Activated T-cell treated with anti-CD3 and anti-CD28 coated beads, Interleukin-2, amount 50 U/mL, for 48 hours (primary cell): ENCODE measurements at regions not wholly inside any gene's neighbourhood (a gene's known extent, or its start where the extent isn't known, plus 50 kb on each side); places are given as distances from the start of the nearest gene placed in this dataset.
"Not testable (repeated sequence)": the region's sequence is repeated elsewhere in the genome, so short reads cannot be mapped to it uniquely, and the experiment has no call there.

Source experiments
- DNase-seq, 2 experiments: peaks; one replicate each; pipeline ENCODE4 v3.0.0-alpha.2; 2020

DNA sequence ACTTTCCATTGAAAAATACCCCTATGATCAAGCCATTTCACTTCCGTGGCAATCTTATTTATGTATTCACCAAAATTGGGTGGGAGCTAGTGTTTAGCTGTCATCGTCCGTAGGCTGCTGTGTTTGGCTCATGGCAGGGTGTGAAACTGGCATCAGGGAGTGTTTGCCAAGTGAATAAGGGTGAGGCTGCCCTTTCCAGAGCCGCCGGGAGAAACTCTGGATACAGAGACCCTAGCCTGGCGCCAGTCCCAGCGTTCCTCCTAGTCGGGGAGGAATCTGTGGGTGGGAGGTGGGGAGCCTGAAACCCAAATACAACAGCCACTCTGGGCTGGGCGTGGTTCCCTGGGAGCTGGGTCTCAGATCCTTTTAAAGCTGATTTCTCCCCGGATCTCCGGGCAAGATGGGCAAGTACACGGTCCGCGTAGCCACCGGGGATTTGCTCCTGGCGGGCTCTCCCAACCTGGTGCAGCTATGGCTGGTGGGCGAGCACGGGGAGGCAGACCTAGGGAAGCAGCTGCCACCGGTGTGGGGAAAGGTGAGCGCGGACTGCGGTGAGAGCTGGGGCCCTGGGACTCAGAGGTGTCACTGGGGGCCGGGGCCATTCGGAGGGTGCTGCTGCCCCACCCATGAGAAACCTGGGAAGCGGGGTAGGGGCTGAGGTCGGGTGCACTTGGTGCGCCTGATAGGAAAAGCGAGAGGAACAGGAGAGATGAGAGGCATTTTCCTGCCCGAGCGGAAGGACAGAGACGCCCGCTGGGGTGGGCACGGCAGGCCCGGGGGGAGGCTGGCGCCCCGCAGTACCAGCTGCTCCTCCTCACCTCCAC, 62.1 kb upstream of the TEKT1 start:
- no peak for DNase-seq

DNA sequence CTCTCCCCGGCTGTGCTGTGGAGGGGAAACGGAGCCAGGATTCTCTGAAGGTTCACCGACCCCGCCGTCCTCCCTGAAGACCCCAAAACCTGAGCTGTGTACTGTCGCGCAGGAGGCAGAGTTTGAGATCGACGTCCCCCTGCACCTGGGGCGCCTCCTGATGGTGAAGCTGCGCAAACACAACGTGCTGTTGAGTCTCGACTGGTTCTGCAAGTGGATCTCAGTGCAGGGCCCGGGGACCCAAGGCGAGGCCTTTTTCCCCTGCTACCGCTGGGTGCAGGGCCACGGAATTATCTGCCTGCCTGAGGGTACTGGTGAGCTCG, 62.6 kb upstream of the TEKT1 start:
- DNase-seq: peak; percentile 50 to 60

DNA sequence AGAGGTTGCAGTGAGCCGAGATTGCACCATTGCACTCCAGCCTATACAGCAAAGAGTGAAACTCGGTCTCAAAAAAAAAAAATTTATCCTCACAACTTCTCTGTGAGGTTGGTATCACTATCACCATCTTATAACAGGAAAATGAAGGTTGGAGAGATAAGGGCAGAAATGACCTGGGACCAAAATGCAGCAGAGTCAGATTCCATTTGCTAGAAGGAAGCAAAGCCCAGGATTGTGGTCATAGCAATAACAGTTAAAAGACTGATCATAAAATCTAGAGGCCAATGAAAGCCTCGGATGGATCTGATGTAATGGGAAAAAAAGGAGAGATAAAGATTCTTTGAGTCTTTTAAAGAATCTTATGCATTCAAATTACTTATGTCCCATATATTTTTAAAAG, 69.6 kb upstream of the TEKT1 start:
- DNase-seq: no peak

DNA sequence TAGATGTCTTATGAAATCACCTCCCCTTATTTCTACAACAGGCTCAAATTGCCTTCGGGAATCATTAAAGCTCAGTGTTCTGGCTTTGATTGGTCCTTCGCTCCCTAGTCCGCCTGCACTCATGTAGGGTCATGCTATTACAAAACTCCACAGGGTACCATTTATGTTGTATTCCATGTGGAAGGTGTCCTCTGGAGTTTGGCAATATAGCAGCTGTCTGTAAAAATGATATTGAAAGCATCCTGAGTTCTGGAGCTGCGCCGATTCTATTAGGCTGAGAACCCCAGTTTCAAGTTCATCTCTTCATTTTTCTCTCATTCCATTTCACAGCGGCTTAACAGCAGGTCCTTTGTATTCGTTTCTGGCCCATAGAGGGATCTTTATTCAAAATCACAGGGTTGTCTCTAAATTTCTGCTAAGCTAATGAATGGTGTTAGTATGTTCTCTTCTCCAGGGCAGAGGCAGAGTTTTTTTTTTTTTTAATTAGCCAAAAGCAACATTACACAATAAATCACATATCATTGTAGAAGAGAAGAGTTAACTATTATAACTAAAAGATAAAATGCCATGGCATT, 71.9 kb upstream of the TEKT1 start:
- DNase-seq: no peak

DNA sequence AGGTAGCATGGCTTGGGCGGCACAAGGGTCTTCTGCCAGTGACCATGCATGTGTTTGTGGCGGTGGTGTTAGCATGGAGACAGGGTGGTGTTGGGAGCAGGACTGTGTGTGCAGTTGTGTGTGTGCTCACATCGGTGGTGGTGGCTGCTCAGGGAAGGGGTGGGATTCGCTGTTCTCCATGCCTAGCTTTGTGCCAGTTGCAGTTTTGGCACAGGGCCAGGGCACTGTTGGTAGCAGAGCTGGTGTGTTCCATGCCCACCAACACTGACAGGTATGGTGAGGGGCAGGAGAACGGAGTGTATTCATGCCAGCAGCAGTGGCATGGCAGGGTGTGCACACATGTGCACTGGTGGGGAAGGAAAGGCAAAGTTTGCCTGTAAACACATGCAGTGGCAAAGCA, 77.3 kb upstream of the TEKT1 start:
- DNase-seq: no peak

DNA sequence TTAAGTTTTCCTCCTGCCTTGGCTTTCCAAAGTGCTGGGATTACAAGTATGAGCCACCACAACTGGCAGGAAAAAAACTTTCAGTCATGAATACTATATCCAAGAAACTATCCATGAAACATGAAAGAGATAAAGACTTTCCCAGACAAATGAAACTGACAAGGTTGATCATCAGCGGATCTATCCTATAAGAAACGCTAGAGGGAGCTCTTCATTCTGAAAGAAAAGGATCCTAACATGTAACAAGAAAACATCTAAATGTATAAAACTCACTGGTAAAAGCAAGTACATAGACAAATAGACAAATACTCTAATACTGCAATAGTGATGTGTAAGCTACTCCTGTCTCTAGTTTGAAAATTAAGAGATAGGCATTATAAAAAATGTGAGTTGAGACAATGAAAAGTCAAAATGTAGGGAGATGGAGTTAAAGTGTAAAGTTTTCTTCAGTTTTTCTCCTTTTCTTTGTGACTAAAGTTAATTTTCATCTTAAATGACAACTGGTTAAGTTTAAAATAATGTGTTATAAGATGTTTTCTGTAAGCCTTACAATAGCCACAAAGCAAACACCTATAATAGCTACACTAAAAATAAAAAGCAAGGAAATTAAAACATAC, 79.6 kb upstream of the TEKT1 start:
- no peak for DNase-seq

DNA sequence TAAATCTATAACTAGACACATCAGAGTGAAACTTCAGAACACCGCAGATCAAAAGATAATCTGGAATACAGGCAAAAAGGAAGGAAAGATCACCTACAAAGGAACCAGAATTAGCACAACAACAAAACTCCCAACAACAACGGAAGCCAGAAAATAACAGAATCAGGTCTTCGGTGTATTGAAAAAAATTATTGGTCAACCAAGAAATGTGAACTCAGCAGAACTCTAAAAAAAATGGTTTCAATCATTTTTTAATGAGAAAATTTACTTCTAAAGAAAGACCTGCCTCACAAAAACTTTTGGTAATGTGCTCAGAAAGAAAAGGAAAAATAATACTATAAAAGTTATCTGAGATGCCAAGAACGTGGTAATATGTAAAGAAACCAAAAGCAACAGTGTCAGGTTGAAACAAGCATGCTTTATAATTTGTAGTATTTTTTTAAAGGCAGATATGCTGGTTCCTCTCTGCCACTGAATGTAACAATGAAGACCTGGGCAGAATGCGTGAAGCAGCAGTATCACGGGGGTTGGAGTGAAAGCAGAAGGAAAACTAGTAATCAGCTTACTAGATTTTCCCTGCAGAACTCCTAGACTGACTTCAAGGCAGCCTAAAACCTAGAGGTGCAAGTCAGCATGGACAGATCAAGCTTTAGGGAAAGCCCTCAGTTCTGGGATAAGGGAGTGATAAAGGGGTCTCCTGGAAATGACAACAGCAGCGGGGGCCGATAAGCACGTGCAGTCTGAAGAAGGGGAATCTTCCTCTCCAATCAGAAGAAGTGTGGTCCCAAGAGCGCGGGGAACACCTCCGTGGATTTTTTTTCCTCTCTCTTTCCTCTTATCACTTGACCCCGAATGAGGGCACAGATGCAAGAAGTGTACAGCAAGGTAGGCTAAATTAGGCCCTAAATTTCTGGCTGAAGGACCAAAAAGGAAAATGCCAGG, 80.9 kb upstream of the TEKT1 start:
- no peak for DNase-seq

DNA sequence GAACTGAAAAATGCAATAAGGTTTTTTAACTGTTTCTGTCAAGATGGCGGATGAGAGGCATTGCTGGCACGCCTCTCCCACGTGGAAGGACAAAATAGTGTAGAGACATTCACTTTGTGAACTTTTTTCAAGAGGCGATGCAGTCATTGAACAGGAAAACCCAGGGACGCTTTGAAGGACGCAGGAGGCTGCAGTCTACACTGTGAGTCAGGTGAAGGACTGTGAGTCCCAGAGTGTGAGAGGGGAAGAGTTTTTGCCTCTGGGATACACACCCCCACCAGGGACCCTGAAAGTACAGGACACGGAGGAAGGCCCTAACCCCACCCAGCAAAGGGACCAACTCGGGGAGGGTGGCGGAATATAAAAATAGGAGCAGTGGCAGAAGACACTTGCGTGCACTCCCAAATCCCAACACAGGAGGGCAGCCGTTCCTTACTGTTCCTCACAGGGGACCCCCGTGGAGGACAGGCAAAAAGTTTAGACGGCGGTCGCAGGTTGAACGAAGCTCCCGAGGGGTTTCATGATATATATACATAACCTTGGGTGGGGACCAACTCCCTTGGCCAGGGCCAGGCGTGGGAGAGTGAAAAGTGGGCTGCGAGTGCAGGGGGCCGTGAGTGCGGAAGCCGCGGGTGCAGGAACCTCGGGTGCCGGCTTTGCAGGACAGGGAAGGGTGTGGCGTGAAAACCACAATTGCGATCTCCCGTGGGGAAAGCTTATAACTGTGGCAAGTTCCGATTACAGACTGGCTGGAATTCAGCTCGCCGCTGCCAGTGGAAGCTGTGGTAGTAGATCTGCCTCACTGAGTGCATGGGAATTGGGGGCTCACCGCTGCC, 82.0 kb upstream of the ALOX12 start:
- peak; percentile 88 to 89 for DNase-seq

DNA sequence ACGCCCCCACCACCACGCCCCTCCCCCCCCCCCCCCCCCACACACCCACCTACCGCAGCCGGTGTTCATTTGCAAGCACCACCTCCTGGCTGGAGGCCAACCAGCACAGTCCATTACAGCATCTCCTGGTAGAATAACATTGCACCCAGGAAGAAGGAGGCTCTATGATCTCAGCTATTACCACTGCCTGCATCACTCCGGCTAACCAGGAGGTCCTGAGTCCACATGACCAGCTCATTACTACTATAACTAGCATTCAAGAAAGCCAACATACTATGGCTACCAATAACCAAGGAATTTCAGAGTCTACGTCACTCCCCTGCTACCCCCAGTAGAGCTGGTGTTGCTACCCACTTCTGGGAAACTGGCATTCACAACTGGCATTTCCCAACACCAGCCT, 81.1 kb upstream of the ALOX12 start:
- no peak for DNase-seq

DNA sequence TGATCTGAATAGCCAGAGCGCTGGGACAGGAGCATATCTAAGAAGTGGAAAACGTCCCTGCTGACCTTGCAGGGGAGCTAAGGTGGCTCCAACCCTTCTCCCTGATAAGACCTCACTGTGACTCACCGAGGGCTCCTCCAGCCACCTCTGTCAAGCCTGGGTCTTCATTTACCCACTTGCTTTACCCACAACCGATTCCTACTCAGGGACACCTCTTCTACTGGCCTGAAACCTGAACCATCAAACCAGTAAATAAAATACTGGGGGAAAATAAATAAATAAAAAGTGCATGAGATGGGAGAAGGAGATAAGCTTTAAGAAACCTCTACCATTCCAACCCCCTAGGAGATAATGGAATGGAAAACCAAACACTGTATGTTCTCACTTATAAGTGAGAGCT, 80.2 kb upstream of the ALOX12 start:
- no peak for DNase-seq

DNA sequence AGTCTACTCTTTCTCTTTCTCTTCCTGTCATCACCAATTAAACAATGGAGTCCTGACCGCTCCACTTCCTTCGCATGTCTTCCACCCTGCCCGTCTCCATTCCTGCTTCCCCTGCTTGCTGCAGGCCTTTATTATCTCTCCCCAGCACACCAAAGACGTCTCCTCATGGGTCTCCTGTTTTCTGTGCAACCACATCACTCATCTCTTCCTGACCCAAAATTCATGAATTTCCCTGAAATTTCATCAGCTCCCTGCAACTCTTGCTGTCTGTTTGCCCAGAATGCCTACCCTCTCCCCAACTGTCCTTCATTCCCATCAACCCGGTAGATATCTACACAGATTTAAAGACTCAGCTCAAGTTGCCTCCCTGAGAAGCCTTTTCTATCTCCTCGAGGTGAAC, 76.7 kb upstream of the ALOX12 start:
- no peak for DNase-seq

DNA sequence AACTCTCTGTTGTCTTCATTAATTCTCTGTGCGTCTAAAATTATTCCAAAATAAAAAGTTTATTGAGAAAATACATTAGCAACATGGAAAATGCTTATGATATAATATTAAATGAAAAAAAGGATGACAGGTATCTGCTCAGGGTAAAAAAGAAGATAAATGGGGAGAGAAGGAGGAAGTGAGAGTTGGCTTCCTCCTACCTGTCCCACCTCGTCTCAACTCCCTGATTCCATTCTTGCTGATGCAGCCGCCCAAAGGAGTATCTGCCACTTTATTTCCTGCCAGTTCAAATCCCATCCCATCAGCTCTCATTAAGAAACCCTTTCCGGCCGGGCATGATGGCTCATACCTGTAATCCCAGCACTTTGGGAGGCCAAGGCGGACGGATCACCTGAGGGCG, 72.5 kb upstream of the ALOX12 start:
- no peak for DNase-seq

DNA sequence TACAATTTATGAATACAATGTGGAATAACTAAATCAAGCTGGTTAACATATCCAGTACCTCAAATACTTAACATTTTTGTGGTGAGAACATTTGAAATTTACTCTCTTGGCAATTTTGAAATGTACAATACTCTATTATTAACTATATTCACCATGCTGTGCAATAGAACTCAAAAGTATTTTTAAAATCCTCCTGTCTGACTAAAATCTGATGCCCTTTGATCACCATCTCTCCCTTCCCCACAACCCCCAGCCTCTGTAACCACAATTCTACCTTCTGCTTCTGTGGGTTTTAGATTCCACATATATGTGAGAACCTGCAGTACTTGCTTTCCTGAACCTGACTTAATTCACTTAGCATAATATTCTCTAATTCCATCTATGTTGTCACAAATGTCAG, 71.6 kb upstream of the ALOX12 start:
- DNase-seq: no peak

DNA sequence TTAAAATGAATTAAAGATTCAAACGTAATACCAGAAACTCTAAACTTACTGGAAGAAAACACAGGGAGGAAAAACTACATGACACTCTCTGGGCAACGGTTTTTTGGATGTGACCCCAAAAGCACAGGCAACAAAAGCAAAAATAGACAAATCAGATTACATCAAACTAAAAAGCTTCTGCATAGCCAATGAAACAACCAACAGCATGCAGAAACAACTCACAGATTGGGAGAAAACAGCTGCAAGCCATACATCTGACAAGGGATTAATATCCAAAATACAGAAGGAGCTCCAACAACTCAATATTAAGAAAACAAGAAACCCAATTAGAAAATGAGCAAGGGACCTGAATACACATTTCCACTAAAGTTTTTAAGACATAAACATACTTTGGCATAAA, 69.2 kb upstream of the ALOX12 start:
- no peak for DNase-seq

DNA sequence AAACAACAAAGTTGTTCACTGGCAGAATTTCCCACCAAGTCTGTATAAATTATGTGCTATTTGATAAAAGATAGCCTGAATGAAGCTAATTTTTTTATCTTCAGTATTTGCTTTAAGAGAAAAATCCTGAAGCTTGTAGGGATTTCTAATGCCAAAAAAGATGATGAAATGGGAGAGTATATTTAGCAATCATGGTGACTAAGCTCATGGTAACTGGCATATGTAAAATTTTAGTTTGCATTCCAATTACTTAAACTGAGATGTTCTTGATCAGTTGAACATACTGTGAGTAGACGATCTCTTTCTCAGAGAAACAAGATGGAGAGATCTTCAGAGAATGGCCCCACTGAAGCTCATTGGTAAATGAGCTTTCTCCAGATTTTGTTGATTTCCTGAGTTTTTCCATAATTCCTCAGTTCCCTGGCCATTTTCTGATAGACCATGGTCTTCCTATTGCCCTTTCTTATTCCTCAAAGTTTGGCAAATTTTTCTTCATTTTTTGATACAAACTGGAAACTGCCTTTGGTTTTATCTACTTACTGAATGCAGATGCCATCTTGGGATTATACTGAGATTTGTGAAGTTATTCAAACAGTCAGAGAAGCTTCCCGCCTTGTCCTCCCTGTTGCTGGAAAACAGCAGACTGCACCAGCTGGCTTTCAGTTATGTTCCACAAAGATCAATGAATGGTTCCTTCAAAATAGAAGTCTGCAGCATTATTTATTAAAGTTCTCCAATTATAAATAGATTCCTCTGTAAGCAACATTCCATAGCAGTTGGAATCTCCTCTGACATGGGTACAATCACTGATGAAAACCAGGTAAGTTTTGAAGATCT, 68.3 kb upstream of the ALOX12 start:
- no peak for DNase-seq

DNA sequence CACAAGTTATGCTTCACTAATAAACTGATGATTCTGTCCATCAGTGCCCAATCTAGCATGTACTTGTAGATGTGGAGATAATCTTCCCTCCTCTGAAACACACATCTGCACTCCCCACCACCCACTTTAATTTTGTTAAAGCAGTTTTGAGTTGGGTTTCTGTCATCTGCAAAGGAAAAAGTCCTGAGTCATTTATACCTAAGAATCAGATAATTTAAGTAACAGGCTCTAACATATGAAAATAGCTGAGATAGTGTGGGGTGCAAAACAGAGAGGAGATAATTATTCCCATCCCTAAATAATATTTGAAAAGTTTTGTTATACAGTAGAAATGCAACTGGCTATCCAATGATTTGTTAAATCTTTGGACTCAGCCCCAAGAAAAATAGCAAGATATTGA, 67.7 kb upstream of the ALOX12 start:
- DNase-seq: no peak

DNA sequence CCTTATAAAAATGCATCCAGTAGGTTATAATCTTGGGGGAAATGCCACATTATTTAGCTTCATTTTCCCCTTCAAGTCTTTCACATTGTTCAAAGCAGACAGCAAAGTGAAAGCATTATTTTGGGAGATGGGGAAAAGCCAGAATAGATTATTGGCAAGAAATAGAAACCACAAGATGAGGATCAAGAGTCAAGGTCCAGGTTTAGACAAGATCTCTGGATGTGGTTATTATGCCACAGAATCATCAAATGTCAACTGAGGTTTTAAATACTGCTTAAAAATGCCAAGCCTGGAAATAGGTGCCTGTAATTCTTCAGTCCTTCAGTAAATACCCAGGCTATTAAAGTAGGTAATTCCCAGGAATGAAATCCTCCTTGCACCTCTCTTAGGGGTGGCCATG, 65.1 kb upstream of the ALOX12 start:
- DNase-seq: no peak

DNA sequence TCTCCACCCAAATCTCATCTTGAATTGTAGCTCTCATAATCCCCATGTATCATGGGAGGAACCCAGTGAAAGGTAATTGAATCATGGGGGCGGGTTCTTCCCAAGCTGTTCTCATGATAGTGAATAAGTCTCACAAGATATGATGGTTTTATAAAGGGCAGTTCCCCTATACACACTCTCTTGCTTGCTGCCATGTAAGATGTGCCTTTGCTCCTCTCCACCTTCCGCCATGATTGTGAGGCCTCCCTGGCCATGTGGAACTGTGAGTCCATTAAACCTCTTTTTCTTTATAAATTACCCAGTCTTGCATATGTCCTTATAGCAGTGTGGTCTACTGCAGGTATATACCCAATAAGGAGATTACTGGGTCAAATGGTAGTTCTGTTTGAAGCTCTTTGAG, 61.3 kb upstream of the ALOX12 start:
- not testable (repeated sequence) for DNase-seq

DNA sequence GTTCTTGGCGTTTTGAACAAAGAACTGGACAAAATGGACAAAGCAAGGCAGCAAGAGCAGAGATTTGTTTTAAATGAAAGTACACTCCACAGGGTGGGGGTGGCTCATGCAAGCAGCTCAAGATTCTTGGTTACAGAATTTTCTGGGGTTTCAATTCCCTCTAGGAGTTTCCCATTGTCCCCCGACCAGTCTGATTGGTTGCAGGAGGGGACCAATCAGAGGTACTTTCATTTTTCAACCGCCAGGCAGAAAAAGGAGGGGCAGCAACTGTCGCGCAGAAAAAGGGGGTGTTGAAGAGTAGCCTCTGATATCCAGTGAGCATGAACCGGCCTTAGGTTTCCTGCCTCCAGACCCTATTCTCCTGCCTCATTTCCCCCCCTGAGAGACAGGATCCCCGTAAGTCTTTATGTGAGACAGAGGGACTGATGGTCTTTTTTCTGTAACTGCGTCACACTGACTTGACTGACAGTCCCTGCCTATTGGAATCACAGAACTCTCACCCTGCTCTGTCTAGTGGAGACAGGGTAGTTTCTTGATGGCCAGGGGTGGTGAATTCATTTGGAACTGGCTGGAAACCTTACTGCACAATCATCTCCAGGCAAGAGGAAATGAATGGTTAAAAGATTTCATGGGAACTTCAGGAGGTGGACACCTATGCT, 59.4 kb upstream of the ALOX12 start:
- no peak for DNase-seq

DNA sequence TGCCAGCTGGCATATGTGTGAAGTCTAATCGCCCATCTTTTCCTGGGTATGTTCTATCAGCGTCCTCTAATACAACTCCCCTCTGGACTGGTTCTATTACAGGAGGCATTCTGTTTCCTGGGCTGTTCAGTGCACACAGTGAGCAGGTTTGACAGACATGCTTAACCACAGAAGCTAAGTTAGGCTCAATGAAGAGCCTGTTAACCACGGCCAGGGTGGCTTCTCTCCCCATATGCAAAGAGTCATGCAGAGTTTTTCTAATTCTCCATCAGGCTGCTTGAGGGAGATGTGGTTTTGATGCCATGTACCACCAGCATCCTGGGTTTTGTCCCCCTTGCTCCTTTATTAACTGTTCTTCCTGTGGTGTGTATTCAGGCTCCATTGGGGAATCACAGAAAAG, 57.2 kb upstream of the ALOX12 start:
- no peak for DNase-seq

DNA sequence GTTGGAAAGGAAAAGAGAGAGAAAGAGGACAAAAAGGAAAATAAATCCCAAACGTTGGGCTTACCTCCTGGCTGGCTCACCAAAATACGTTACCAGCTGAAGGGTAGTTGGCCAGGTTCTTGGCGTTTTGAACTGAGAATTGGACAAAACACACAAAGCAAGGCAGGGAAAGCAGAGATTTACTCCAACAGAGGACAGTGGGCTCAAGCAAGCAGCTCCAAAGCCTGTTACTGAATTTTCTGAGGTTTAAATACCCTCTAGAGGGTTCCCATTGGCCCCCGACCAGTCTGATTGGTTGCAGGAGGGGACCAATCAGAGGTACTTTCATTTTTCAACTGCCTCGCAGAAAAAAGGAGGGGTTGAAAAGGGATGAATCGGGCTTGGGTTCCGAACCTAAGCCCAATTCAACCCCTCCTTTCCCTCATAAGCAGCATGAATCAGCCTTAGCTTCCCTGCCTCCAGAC, 55.6 kb upstream of the ALOX12 start:
- no peak for DNase-seq
